Glomerular endothelial cell (primary cell): ENCODE measurements at regions not wholly inside any gene's neighbourhood (a gene's known extent, or its start where the extent isn't known, plus 50 kb on each side); places are given as distances from the start of the nearest gene placed in this dataset.

Experiments
- DNase-seq: peaks from one replicate; pipeline ENCODE4 v3.0.0-alpha.2; 2011; ENCODE audit warnings: low read depth, low spot score; ENCODE audit errors: extremely low read depth

DNA sequence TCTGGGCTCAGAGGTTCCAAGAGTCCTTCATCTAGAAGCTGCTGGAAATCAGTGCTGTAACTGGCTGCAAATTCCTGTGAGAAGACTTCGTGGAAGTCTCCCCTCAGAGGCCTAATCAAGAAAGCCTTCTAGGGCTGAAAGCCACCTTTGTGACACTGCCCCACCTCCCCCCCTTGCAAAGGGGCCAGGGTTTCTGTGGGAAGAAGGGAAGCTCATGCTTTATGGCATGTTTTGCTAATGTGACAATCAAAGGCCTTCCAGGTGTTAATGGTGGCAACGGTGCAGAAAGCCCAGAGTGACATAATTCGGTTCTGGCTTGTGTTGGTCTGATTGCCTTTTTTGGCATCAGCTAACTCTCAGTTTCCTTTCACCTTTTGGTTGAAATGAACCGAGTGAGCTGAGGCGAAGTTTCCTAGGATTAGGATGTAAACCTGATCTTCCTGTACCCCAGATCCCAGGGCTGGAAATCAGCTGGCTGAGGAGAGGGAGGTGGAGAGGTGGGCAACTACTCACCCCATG is 126.9 kb upstream of the TRIB2 start:
- no peak for DNase-seq

DNA sequence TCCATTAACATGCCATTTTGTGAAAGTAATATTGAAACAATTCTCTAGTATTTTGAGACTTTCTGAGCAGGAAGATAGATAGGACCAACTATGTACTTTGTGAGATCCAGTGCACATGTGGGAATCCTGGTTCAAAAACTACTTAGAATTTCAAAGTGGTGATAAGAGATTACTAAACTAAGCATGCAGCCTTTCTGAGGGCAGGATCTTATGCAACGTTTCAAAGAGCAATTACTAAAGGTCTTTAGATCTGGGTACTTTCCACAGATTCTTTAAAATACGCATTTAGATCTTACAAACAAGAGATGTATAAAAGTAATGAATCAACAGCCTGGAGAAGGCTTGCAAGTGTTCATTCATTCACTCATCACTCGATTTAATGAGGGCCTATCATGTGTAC is 124.4 kb upstream of the TRIB2 start:
- no peak for DNase-seq

- no peak for DNase-seq
Measured at GRCh38 chr2:12594590-12594989, 122.1 kb upstream of the TRIB2 start.

- no peak for DNase-seq
Measured at GRCh38 chr2:12596771-12597170, 120.0 kb upstream of the TRIB2 start.

DNA sequence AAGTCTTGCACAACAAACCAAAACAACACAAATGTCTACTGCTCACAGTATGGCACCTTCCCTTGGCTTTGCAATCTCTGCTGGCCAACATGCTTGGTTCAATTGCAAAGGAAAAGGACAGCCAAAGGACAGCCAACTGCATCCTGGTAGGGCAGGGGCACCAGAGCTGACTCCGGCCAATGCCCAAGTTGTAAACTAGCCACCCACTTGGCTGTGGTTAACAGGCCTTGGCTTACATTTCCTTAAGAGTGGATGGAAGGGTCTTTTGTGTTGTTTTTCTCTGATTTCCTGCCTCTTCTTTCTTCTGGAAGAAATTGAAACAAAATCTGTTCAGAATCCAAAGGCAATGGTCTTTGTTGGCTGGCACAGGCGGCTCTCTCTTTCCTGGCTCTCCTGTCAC is 119.1 kb upstream of the TRIB2 start:
- no peak for DNase-seq

DNA sequence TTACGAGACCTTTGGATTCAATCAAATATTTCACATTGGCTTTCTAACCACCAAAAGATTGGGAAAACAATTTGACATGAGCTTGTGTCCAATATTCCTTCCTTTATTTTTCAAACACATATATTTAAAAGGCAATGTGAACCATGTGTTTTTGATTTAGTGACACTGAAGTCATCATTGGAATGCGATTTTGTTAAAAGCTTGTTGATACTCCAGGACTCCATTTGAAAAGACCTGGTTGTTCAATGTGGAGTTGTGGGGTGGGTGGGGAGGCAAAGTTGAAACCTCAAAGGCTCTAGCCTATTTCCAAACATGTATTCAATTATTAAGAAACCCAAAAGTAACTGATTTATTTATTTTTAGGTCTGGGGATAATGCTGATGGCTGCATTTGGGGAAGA is 114.1 kb upstream of the TRIB2 start:
- no peak for DNase-seq

GRCh38 chr2:12603781-12604295 is 112.9 kb upstream of the TRIB2 start:
- DNase-seq = no peak

GRCh38 chr2:12604341-12604740 is 112.4 kb upstream of the TRIB2 start:
- DNase-seq = no peak

- DNase-seq = no peak
Measured at GRCh38 chr2:12605366-12605765, 111.4 kb upstream of the TRIB2 start.

DNA sequence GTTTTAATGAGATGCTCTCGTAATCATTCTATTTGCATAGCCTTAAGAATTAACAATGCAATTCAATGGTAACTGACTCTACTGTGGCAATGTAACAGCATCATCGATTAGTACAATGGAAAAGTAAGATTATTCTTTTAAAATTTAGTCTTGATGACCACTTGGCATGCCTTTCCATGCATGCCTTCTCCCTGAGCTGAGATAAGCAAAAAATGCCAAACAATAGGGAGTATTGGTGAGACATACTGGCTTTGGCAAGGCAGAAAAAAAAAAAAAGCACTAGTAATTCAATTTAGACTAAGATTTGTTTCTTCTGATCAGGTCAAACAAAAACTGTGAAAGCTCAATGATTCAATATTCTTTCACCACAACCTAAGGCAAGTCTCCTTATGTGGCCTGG is 110.8 kb upstream of the TRIB2 start:
- no peak for DNase-seq

DNA sequence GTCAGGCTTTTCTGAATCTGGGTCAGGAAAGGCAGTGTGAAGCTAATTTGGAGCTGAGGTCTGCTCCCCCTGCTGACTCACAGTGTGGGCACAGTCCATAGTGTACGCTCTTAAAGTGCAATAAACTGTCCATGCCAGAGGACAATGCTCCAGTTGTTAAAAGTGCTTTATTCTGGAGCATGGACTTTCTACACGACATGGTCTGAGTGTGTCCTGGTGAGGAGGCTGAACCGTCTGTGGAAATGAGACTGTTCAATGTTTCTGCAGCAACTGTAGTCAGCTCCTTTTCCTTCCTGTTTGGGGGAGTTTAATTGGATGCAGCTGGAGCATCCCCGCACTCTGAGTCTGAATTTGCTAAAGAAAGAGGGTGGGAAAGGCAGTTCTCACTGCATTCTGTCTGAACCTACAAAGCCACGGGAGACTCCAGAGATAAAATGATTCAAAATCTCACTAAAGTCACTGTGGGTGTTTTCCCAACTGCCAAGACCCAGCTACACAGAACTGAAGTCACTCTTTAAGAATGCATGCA is 110.2 kb upstream of the TRIB2 start:
- no peak for DNase-seq

GRCh38 chr2:12607971-12608370 is 108.8 kb upstream of the TRIB2 start:
- no peak for DNase-seq

DNA sequence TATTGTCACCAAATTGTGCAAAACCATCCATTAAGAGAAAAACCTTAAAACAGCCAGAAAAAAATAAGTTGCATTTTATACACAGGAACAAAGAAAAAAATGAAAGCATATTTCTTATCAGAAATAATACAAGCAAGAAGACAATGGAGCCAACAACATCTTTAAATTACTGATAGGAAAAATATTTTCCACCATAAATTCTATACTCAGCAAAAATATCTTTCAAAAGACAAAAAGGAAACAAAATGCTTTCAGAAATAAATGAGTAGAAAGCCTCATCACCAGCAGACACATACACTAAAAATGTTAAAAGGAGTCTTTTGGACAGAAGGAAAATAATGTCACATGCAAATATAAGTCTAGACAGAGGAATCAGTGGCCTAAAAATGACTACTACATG is 106.4 kb upstream of the TRIB2 start:
- no peak for DNase-seq

DNA sequence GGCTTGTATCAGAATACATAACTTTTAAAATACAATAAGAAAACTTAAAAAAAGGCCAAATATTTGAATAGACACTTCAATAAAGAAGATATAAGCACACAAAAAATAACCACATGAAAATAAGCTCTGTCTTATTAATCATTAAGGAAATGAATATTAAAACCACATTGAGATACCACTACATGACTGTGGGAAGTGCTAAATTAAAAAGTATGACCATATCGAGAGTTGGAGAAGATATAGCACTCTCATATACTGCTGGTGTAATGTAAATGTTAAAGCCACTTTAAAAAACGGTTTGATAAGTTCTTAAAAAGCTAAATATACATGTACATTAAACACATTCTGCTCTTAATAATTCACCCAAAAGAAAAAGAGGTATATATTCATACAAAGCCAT is 104.6 kb upstream of the TRIB2 start:
- no peak for DNase-seq

DNA sequence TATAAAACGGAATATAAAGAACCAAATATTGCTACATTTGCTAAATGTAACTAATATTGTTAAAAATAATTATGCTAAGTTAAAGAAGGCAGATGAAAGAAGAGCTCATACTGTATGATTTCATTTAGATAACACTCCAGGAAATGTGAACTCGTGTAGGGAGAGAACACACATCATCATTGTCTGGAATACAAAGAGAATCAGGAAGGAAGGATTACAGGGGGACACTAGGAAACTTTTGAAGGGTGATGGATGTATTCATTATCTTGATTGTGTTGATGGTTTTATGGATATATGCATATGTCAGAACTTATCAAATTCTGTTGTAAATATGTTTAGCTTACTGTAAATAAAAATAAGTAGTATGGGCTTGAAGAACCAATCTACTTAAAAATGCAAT is 104.1 kb upstream of the TRIB2 start:
- DNase-seq = no peak

GRCh38 chr2:12613137-12613835 is 103.5 kb upstream of the TRIB2 start:
- no peak for DNase-seq

DNA sequence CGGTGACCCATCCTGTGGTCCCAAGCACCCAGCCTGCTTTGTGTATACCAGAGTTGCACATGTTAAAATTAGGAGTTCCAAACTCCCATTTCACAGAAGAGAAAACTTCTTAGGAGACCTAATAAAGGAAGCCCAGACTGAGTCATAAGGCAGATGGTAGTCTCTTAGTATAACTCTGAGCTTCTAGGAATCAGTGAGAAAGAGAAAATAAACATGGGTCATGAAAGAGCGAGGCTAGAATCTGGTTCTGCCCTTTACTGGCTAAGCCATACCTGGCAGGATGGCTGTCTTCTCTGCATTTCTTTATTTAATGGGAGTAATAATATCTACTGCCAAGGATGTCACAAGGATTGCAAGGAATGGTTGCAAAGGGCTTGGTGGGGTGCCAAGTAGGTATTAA is 101.2 kb upstream of the TRIB2 start:
- no peak for DNase-seq

DNA sequence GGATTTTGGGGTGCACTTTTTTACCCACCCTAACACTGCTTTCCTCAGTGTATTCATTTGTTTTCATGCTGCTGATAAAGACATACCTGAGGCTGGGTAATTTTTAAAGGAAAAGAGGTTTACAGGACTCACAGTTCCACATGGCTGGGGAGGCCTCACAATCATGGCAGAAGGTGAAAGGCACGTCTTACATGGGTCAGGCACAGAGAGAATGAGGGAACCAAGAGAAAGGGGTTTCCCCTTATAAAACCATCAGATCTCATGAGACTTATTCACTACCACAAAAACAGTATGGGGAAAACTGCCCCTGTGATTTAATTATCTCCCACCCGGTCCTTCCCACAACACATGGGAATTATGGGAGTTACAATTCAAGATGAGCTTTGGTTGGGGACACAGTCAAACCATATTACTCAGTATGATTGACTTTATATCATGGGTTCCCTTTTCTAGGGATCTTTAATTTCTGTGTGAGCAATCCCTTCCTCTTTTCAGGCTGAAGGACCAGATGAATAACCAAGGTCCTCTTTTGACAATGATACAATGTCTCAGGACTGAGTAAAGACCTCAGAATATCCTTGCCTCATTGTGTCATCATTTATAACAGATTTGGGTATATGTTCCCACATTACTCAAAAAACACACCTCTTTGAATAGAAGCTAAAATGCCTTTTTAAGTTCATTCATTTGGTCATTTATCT is 100.1 kb upstream of the TRIB2 start:
- DNase-seq = no peak

DNA sequence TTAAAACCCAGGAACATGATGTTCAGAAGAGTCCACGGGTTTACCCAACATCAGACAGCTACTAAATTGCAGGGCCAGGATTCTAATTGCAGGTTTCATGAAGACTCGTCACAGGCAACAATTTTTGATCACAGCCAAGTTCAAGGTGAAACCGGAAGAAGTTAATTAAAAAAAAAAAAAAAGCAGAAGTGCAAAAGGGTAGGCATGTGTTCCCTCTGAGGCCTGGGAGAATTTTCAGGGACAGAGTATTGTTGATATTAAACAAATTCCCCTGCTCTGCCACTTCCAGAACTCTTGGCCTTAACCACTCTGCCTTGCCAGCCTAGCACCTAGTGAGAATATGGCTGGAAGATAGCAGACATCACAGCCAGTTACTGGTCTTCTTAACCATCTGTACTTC is 99.4 kb upstream of the TRIB2 start:
- no peak for DNase-seq

- DNase-seq = no peak
Measured at GRCh38 chr2:12617853-12618252, 98.9 kb upstream of the TRIB2 start.

DNA sequence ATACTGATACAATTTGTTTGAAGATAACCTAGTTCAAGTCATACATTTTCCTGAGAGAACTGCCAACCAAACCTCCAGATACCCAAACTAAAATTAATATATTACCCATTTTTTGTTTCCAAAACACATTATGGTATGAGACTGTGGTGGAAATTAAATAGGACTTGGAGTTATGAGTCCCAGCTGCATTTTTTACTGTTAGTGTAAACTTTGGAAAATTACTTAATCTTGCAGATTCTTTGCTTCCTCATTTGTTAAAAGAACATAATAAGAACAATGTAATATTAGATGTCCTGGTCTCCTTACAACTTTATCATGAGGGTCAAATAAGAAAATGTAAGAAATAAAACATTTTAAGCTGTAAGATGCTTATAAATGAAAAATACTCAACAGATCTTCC is 98.2 kb upstream of the TRIB2 start:
- DNase-seq = no peak

DNA sequence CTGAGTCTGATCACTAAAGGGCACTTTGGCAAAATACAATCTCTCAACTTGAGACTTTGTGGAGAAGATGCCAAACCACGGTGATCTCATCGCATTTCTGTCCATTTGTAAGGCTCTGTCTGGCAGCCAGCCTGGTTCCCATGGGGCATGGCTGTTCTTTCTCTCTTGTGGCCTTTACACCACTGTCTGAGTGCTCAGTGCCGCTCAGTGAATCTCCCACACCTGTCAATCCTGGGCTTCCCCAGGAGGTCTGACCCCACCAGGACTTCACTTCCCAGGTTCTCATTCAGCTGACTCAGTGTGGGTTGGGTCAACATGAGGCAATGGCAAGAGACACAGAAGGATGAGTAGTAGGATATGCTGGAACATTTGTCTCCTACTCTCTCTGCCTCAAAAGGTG is 96.8 kb upstream of the TRIB2 start:
- DNase-seq = no peak
